KMS-11 (cell line): ENCODE measurements at regions not wholly inside any gene's neighbourhood (a gene's known extent, or its start where the extent isn't known, plus 50 kb on each side); places are given as distances from the start of the nearest gene placed in this dataset.

Experiments used
- H2AFZ ChIP-seq: fragments of 200-600 bp; sonication (generic); 2 replicates; pipeline ENCODE4 v1.6.1; 2016; ENCODE audit warnings: antibody characterized with exemption, mixed run types, low read depth
- H3K27ac ChIP-seq: fragments of 200-600 bp; sonication (generic); 2 replicates; pipeline ENCODE4 v1.6.1; 2016; ENCODE audit warnings: mild to moderate bottlenecking, mixed run types
- H3K27me3 ChIP-seq: fragments of 200-600 bp; sonication (generic); 2 replicates; pipeline ENCODE4 v1.6.1; 2017; ENCODE audit warnings: mild to moderate bottlenecking, low read depth, mixed run types, moderate library complexity; ENCODE audit not compliant: insufficient read depth
- H3K36me3 ChIP-seq: fragments of 200-600 bp; sonication (generic); 2 replicates; pipeline ENCODE4 v1.6.1; 2017; ENCODE audit warnings: mild to moderate bottlenecking, mixed run types; ENCODE audit not compliant: insufficient read depth
- H3K4me1 ChIP-seq: fragments of 200-600 bp; sonication (generic); 2 replicates; pipeline ENCODE4 v1.6.1; 2016; ENCODE audit warnings: mild to moderate bottlenecking, low read depth, mixed run types; ENCODE audit not compliant: poor library complexity, severe bottlenecking
- H3K4me2 ChIP-seq: fragments of 200-600 bp; sonication (generic); 2 replicates; pipeline ENCODE4 v1.7.0; 2016; ENCODE audit warnings: mild to moderate bottlenecking, mixed run types
- H3K4me3 ChIP-seq: fragments of 200-600 bp; sonication (generic); IDR thresholded peaks from 2 replicates; pipeline ENCODE4 v1.6.1; 2017; ENCODE audit warnings: low read depth, low read length, mixed read lengths; ENCODE audit not compliant: insufficient read depth
- H3K79me2 ChIP-seq: fragments of 200-600 bp; sonication (generic); 2 replicates; pipeline ENCODE4 v1.6.1; 2016; ENCODE audit warnings: low read depth, mixed run types; ENCODE audit not compliant: insufficient read depth
- H3K9ac ChIP-seq: fragments of 200-600 bp; sonication (generic); 2 replicates; pipeline ENCODE4 v1.6.1; 2016; ENCODE audit warnings: mild to moderate bottlenecking, mixed run types
- H4K20me1 ChIP-seq: fragments of 200-600 bp; sonication (generic); 2 replicates; pipeline ENCODE4 v1.6.1; 2016; ENCODE audit warnings: mild to moderate bottlenecking, mixed run types; ENCODE audit not compliant: insufficient read depth
- CTCF ChIP-seq: fragments of 200-600 bp; sonication (generic); conservative IDR thresholded peaks from 2 replicates; pipeline ENCODE4 v1.6.1; 2017; ENCODE audit warnings: low read depth, mild to moderate bottlenecking, antibody characterized with exemption, low read length, moderate library complexity, mixed read lengths

GRCh38 chr2:38434595-38434994, 57.5 kb upstream of the ATL2 start:
- H2AFZ ChIP-seq = no peak overlapping the region
- no peak overlapping the region for H3K27ac ChIP-seq
- no peak overlapping the region for H3K9ac ChIP-seq
- no peaks in the 10 kb centered on the region for H3K36me3 ChIP-seq
- H3K4me1 ChIP-seq = peaks cover 21% of the 10 kb centered on the region
- no peak overlapping the region for H3K4me2 ChIP-seq
- TF ChIP-seq CTCF = no peak
- H3K27me3 ChIP-seq = no peaks in the 10 kb centered on the region
- no peak overlapping the region for H3K4me3 ChIP-seq
- no peaks in the 10 kb centered on the region for H3K79me2 ChIP-seq
- H4K20me1 ChIP-seq = no peaks in the 10 kb centered on the region

- Histone ChIP-seq H3K4me2 (no peak overlapping the region), H2AFZ (no peak overlapping the region), H3K4me3 (no peak overlapping the region), H3K4me1 (peaks cover 11% of the 10 kb centered on the region), H4K20me1 (no peaks in the 10 kb centered on the region), H3K27me3 (no peaks in the 10 kb centered on the region), H3K79me2 (no peaks in the 10 kb centered on the region), H3K9ac (no peak overlapping the region), H3K36me3 (no peaks in the 10 kb centered on the region), H3K27ac (no peak overlapping the region)
- no peak for TF ChIP-seq CTCF
Observed at GRCh38 chr2:38433607-38433975, 56.5 kb upstream of the ATL2 start.

GRCh38 chr2:38432820-38433606, 55.9 kb upstream of the ATL2 start:
- no peaks in the 10 kb centered on the region for H3K36me3 ChIP-seq
- H3K4me2 ChIP-seq = no peak overlapping the region
- H3K79me2 ChIP-seq = no peaks in the 10 kb centered on the region
- H3K4me1 ChIP-seq = peaks cover 5% of the 10 kb centered on the region
- no peak for TF ChIP-seq CTCF
- H3K9ac ChIP-seq = no peak overlapping the region
- H3K27me3 ChIP-seq = no peaks in the 10 kb centered on the region
- no peak overlapping the region for H2AFZ ChIP-seq
- H3K27ac ChIP-seq = no peak overlapping the region
- no peak overlapping the region for H3K4me3 ChIP-seq
- no peaks in the 10 kb centered on the region for H4K20me1 ChIP-seq

- Histone ChIP-seq H3K4me1 (no peaks in the 10 kb centered on the region), H3K27ac (no peak overlapping the region), H2AFZ (no peak overlapping the region), H3K4me2 (no peak overlapping the region), H3K79me2 (no peaks in the 10 kb centered on the region), H3K4me3 (no peak overlapping the region), H3K9ac (no peak overlapping the region), H3K27me3 (no peaks in the 10 kb centered on the region), H4K20me1 (no peaks in the 10 kb centered on the region), H3K36me3 (no peaks in the 10 kb centered on the region)
- no peak for TF ChIP-seq CTCF
Observed at GRCh38 chr2:38430597-38431207, 53.6 kb upstream of the ATL2 start.
